HEK293 (cell line): ENCODE measurements at regions not wholly inside any gene's neighbourhood (a gene's known extent, or its start where the extent isn't known, plus 50 kb on each side); places are given as distances from the start of the nearest gene placed in this dataset.
A peak's percentile ranks its signal among the peaks of the same experiment; 100 is the strongest.

Experiments
- CTCF ChIA-PET: fragments of 350-600 bp; formaldehyde crosslinking; extraction: SDS; loops from one replicate; lab custom pipeline; 2021; ENCODE audit warnings: antibody characterized with exemption; lab: Yijun Ruan, JAX
- POLR2A ChIA-PET: fragments of 300-600 bp; formaldehyde crosslinking; extraction: SDS; loops from one replicate; lab custom pipeline; 2020; ENCODE audit warnings: antibody characterized with exemption, inconsistent platforms; lab: Yijun Ruan, JAX
- H3K27ac ChIP-seq: fragments of 200-500 bp; sonication (Bioruptor generic); 2 replicates; pipeline ENCODE4 v1.5.1; 2014; ENCODE audit warnings: low read depth, low read length, control low read depth, inconsistent platforms; ENCODE audit errors: extremely low read depth
- H3K36me3 ChIP-seq, 2 experiments: fragments of 200-500 bp in 1 of 2; sonication (Bioruptor generic) in 1 of 2; 1 replicate in 1 of 2; 2 replicates in 1 of 2; pipeline ENCODE4 v1.5.1; 2014 to 2017; ENCODE audit warnings: inconsistent platforms in 2 of 2, low read length in 2 of 2; ENCODE audit not compliant: control insufficient read depth in 2 of 2, insufficient read depth in 1 of 2
- H3K4me1 ChIP-seq: fragments of 200-500 bp; sonication (Bioruptor generic); 2 replicates; pipeline ENCODE4 v1.5.1; 2014; ENCODE audit warnings: mild to moderate bottlenecking, low read length, inconsistent platforms; ENCODE audit not compliant: control insufficient read depth, insufficient read depth
- H3K4me3 ChIP-seq: 2 replicates; pipeline ENCODE4 v1.5.1; 2011; ENCODE audit warnings: low read depth, mild to moderate bottlenecking, control low read depth, low read length, moderate library complexity
- H3K9me3 ChIP-seq: fragments of 200-500 bp; sonication (Bioruptor generic); 2 replicates; pipeline ENCODE4 v1.5.1; 2014; ENCODE audit warnings: low read depth, low read length, inconsistent platforms; ENCODE audit not compliant: control insufficient read depth, insufficient read depth
- FEZF1 ChIP-seq: fragments of 450-650 bp; formaldehyde crosslinking; IDR thresholded peaks from 2 replicates; pipeline ENCODE4 v1.5.1; 2016; ENCODE audit warnings: missing biosample characterization, missing genetic modification characterization
- GFI1B ChIP-seq: fragments of 450-650 bp; formaldehyde crosslinking; IDR thresholded peaks from 2 replicates; pipeline ENCODE4 v1.5.1; 2016; ENCODE audit warnings: missing biosample characterization, missing genetic modification characterization
- GLI2 ChIP-seq: fragments of 450-650 bp; formaldehyde crosslinking; IDR thresholded peaks from 2 replicates; pipeline ENCODE4; 2017; ENCODE audit warnings: missing biosample characterization, missing genetic modification characterization, low read depth, borderline replicate concordance
- OSR2 ChIP-seq: fragments of 450-650 bp; formaldehyde crosslinking; IDR thresholded peaks from 2 replicates; pipeline ENCODE4 v1.5.1; 2016; ENCODE audit warnings: missing biosample characterization, missing genetic modification characterization
- SP3 ChIP-seq: fragments of 450-650 bp; formaldehyde crosslinking; IDR thresholded peaks from 2 replicates; pipeline ENCODE4 v1.5.1; 2016; ENCODE audit warnings: missing biosample characterization, missing genetic modification characterization
- SP7 ChIP-seq: fragments of 450-650 bp; formaldehyde crosslinking; IDR thresholded peaks from 2 replicates; pipeline ENCODE4 v1.5.1; 2016; ENCODE audit warnings: missing biosample characterization, missing genetic modification characterization
- YY1 ChIP-seq: fragments of 450-650 bp; formaldehyde crosslinking; IDR thresholded peaks from 2 replicates; pipeline ENCODE4 v1.5.1; 2018; ENCODE audit warnings: missing biosample characterization, missing genetic modification characterization
- YY2 ChIP-seq: fragments of 450-650 bp; formaldehyde crosslinking; IDR thresholded peaks from 2 replicates; pipeline ENCODE4 v1.5.1; 2016; ENCODE audit warnings: missing biosample characterization, missing genetic modification characterization
- ZEB2 ChIP-seq: fragments of 450-650 bp; formaldehyde crosslinking; IDR thresholded peaks from 2 replicates; pipeline ENCODE4 v1.5.1; 2016; ENCODE audit warnings: missing biosample characterization, missing genetic modification characterization
- ZNF157 ChIP-seq: fragments of 450-650 bp; formaldehyde crosslinking; IDR thresholded peaks from 2 replicates; pipeline ENCODE4 v1.5.1; 2016; ENCODE audit warnings: missing biosample characterization, missing genetic modification characterization
- ZNF18 ChIP-seq: fragments of 450-650 bp; formaldehyde crosslinking; IDR thresholded peaks from 2 replicates; pipeline ENCODE4 v1.5.1; 2016; ENCODE audit warnings: missing biosample characterization, missing genetic modification characterization
- ZNF311 ChIP-seq: fragments of 450-650 bp; formaldehyde crosslinking; IDR thresholded peaks from 2 replicates; pipeline ENCODE4 v1.5.1; 2017; ENCODE audit warnings: missing biosample characterization, missing genetic modification characterization, borderline replicate concordance
- ZNF366 ChIP-seq: fragments of 450-650 bp; formaldehyde crosslinking; conservative IDR thresholded peaks from 2 replicates; pipeline ENCODE4 v1.5.1; 2016; ENCODE audit warnings: missing biosample characterization, missing genetic modification characterization
- ZNF394 ChIP-seq: fragments of 450-650 bp; formaldehyde crosslinking; IDR thresholded peaks from 2 replicates; pipeline ENCODE4 v1.5.1; 2016; ENCODE audit warnings: missing biosample characterization, missing genetic modification characterization, mild to moderate bottlenecking, moderate library complexity, borderline replicate concordance
- ZNF513 ChIP-seq: fragments of 450-650 bp; IDR thresholded peaks from 2 replicates; pipeline ENCODE4 v1.5.1; 2018; ENCODE audit warnings: missing biosample characterization, missing genetic modification characterization
- ZNF514 ChIP-seq: fragments of 450-650 bp; formaldehyde crosslinking; IDR thresholded peaks from 2 replicates; pipeline ENCODE4 v1.5.1; 2016; ENCODE audit warnings: missing biosample characterization, missing genetic modification characterization
- ZNF530 ChIP-seq: fragments of 450-650 bp; formaldehyde crosslinking; IDR thresholded peaks from 2 replicates; pipeline ENCODE4 v1.5.1; 2016; ENCODE audit warnings: low read depth, missing biosample characterization, missing genetic modification characterization
- ZNF610 ChIP-seq: fragments of 450-650 bp; formaldehyde crosslinking; IDR thresholded peaks from 2 replicates; pipeline ENCODE4 v1.5.1; 2016; ENCODE audit warnings: missing biosample characterization, missing genetic modification characterization, borderline replicate concordance
- ZNF624 ChIP-seq: fragments of 450-650 bp; formaldehyde crosslinking; IDR thresholded peaks from 2 replicates; pipeline ENCODE4 v1.5.1; 2017; ENCODE audit warnings: missing biosample characterization, missing genetic modification characterization
- ZNF629 ChIP-seq: fragments of 450-650 bp; formaldehyde crosslinking; IDR thresholded peaks from 2 replicates; pipeline ENCODE4 v1.5.1; 2017; ENCODE audit warnings: missing biosample characterization, missing genetic modification characterization
- ZNF704 ChIP-seq: fragments of 450-650 bp; formaldehyde crosslinking; IDR thresholded peaks from 2 replicates; pipeline ENCODE4 v1.5.1; 2016; ENCODE audit warnings: missing biosample characterization, missing genetic modification characterization
- ZNF747 ChIP-seq: fragments of 450-650 bp; formaldehyde crosslinking; IDR thresholded peaks from 2 replicates; pipeline ENCODE4 v1.5.1; 2016; ENCODE audit warnings: missing biosample characterization, missing genetic modification characterization
- ZNF777 ChIP-seq: fragments of 450-650 bp; formaldehyde crosslinking; IDR thresholded peaks from 2 replicates; pipeline ENCODE4 v1.5.1; 2017; ENCODE audit warnings: missing biosample characterization, missing genetic modification characterization, borderline replicate concordance
- ZSCAN23 ChIP-seq: fragments of 450-650 bp; formaldehyde crosslinking; IDR thresholded peaks from 2 replicates; pipeline ENCODE4 v1.5.1; 2016; ENCODE audit warnings: missing biosample characterization, missing genetic modification characterization
- ZSCAN4 ChIP-seq: fragments of 450-650 bp; formaldehyde crosslinking; IDR thresholded peaks from 2 replicates; pipeline ENCODE4 v1.5.1; 2017; ENCODE audit warnings: missing biosample characterization, missing genetic modification characterization
- TF ChIP-seq, protein P1 (sequence below): fragments of 450-650 bp; formaldehyde crosslinking; IDR thresholded peaks from 2 replicates; pipeline ENCODE4; 2016; ENCODE audit warnings: missing biosample characterization, missing genetic modification characterization
- TF ChIP-seq, protein P2 (sequence below): fragments of 450-650 bp; formaldehyde crosslinking; IDR thresholded peaks from 2 replicates; pipeline ENCODE4 v1.5.1; 2016; ENCODE audit warnings: missing biosample characterization, missing genetic modification characterization, borderline replicate concordance

GRCh38 chr5:1951165-1951816 lies 68.6 kb upstream of the IRX4 start (continued):
- TF ChIP-seq ZNF18 (tag by site-specific recombination), result no peak
- TF ChIP-seq ZNF530, result no peak
- TF ChIP-seq ZNF311 (tag by site-specific recombination), result no peak
- TF ChIP-seq GLI2 (tag by site-specific recombination), result no peak
- no peak for TF ChIP-seq FEZF1
- TF ChIP-seq ZNF624, result no peak
- no peak for TF ChIP-seq YY2 (tag by site-specific recombination)
- TF ChIP-seq SP3 (tag by site-specific recombination), result no peak
- TF ChIP-seq ZNF704, result no peak
- no peak for TF ChIP-seq YY1 (tag by site-specific recombination)
- no peak for TF ChIP-seq ZNF777
- no peak for TF ChIP-seq OSR2 (tag by site-specific recombination)
- no peak for TF ChIP-seq GFI1B (tag by site-specific recombination)
- TF ChIP-seq ZNF514 (tag by site-specific recombination), result no peak
- TF ChIP-seq, all 188 proteins: peak for 3

- Histone ChIP-seq H3K4me1 (no peaks in the 10 kb centered on the region), H3K9me3 (no peaks in the 10 kb centered on the region), H3K36me3 (no peaks in the 10 kb centered on the region), H3K4me3 (no peak overlapping the region), H3K27ac (no peak overlapping the region)
- POLR2A ChIA-PET, result no interaction called here
- CTCF ChIA-PET, result no interaction called here
- TF ChIP-seq ZNF629 (peak; percentile 100), ZNF366 (peak; percentile 98), ZNF394 (tag by site-specific recombination) (peak; percentile 94), ZEB2 (tag by site-specific recombination) (peak; percentile 100), ZSCAN4 (tag by site-specific recombination) (peak; percentile 98), ZSCAN23 (tag by site-specific recombination) (peak; percentile 100), ZNF610 (tag by site-specific recombination) (no peak), SP7 (tag by site-specific recombination) (peak; percentile 99), ZNF747 (tag by site-specific recombination) (peak; percentile 100), ZNF513 (tag by site-specific recombination) (no peak), ZNF157 (tag by site-specific recombination) (peak; percentile 68; the same call in 1 of the 2 replicates)
- TF ChIP-seq, protein P1, sequence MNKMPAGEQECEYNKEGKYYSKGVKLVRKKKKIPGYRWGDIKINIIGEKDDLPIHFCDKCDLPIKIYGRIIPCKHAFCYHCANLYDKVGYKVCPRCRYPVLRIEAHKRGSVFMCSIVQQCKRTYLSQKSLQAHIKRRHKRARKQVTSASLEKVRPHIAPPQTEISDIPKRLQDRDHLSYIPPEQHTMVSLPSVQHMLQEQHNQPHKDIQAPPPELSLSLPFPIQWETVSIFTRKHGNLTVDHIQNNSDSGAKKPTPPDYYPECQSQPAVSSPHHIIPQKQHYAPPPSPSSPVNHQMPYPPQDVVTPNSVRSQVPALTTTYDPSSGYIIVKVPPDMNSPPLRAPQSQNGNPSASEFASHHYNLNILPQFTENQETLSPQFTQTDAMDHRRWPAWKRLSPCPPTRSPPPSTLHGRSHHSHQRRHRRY (tag by site-specific recombination), result peak; percentile 89; the same call in 1 of the 2 replicates
- TF ChIP-seq, protein P2, sequence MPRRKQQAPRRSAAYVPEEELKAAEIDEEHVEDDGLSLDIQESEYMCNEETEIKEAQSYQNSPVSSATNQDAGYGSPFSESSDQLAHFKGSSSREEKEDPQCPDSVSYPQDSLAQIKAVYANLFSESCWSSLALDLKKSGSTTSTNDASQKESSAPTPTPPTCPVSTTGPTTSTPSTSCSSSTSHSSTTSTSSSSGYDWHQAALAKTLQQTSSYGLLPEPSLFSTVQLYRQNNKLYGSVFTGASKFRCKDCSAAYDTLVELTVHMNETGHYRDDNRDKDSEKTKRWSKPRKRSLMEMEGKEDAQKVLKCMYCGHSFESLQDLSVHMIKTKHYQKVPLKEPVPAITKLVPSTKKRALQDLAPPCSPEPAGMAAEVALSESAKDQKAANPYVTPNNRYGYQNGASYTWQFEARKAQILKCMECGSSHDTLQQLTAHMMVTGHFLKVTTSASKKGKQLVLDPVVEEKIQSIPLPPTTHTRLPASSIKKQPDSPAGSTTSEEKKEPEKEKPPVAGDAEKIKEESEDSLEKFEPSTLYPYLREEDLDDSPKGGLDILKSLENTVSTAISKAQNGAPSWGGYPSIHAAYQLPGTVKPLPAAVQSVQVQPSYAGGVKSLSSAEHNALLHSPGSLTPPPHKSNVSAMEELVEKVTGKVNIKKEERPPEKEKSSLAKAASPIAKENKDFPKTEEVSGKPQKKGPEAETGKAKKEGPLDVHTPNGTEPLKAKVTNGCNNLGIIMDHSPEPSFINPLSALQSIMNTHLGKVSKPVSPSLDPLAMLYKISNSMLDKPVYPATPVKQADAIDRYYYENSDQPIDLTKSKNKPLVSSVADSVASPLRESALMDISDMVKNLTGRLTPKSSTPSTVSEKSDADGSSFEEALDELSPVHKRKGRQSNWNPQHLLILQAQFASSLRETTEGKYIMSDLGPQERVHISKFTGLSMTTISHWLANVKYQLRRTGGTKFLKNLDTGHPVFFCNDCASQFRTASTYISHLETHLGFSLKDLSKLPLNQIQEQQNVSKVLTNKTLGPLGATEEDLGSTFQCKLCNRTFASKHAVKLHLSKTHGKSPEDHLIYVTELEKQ (tag by site-specific recombination), result peak; percentile 98
These were observed 68.0 kb upstream of the IRX4 start for GRCh38 chr5:1950708-1951103.
